Body of pancreas (tissue), 4 donors: ENCODE measurements at regions not wholly inside any gene's neighbourhood (a gene's known extent, or its start where the extent isn't known, plus 50 kb on each side); places are given as distances from the start of the nearest gene placed in this dataset.

Experiments
- ATAC-seq: fragments of 150-250 bp; one replicate; pipeline ENCODE4 v1.9.1; 2016
- DNase-seq, 4 donors: peaks; one replicate each; pipeline ENCODE4 v3.0.0-alpha.2; 2019
- H3K27ac ChIP-seq, 4 donors: fragments of 200-600 bp; sonication (generic); 1 replicate in 3 of 4; 2 replicates in 1 of 4; pipeline versions ENCODE4 v1.5.1 to v1.6.1; 2016 to 2019; ENCODE audit warnings: mild to moderate bottlenecking in 1 of 4, mixed read lengths in 1 of 4, moderate library complexity in 1 of 4
- H3K27me3 ChIP-seq, 2 donors: fragments of 200-600 bp; sonication (generic); one replicate each; pipeline ENCODE4 v1.6.0; 2016; ENCODE audit warnings: mild to moderate bottlenecking in 1 of 2
- H3K36me3 ChIP-seq, 2 donors: fragments of 200-600 bp; sonication (generic); replicated peaks in 1 of 2; 2 replicates each; pipeline ENCODE4 v1.5.1; 2016; ENCODE audit warnings: low read depth in 2 of 2; ENCODE audit not compliant: insufficient read depth in 1 of 2
- H3K4me1 ChIP-seq: fragments of 200-600 bp; sonication (generic); one replicate; pipeline ENCODE4 v1.6.0; 2016
- H3K4me3 ChIP-seq, 2 donors: fragments of 200-600 bp; sonication (generic); 1 replicate in 1 of 2; 2 replicates in 1 of 2; pipeline ENCODE4 v1.5.1; 2016 to 2019
- H3K9me3 ChIP-seq, 3 donors: fragments of 200-600 bp; sonication (generic); 1 replicate in 2 of 3; 2 replicates in 1 of 3; pipeline ENCODE4 v1.5.1; 2016
- POLR2A ChIP-seq, 3 donors: fragments of 450-650 bp; IDR thresholded peaks; one replicate each; pipeline ENCODE4 v1.6.1; 2016; ENCODE audit warnings: antibody characterized with exemption in 3 of 3, mild to moderate bottlenecking in 2 of 3
- WGBS, 2 donors: methylation state at CpG; one replicate each; pipeline ENCODE4 v1.1.5; 2017; 5-methylcytosine and 5-hydroxymethylcytosine counted together
- intact Hi-C: fragments of 100-400 bp; cut with DNase I; formaldehyde crosslinking; loops from one replicate; pipeline ENCODE4 v1.15.1; 2023
- TF ChIP-seq, protein P1 (sequence below), 7 experiments: fragments of 450-650 bp in 4 of 7; fragments of 200-600 bp in 3 of 7; sonication (generic) in 3 of 7; IDR thresholded peaks; one replicate each; pipeline ENCODE4 v1.5.1; 2016 to 2019; ENCODE audit warnings: antibody characterized with exemption in 7 of 7

DNA sequence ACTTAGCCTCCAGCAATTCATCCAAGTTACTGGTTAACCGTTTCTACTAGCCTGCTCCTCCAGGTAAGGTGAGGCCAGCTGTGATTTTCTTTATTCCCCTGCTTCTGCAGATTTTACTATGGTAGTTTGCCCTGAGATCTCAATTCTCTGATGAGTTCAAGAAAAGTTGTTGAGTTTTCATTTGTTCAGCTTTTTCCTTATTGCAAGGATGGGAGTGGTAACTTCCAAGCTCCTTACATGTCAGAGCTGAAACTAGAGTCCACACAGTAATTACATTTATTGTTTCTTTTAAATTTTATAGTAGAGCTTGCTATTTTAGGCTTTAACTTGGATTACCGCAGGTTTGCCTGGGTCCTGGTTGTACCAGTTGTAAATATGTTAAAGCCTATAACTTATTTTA lies 76.9 kb upstream of the ZRANB2 start:
- H3K27ac ChIP-seq: no peak overlapping the region
- WGBS, 2 donors: 75 to 78% methylated on average over 2 of the region's 2 CpGs
- intact Hi-C loops: no loop called here

DNA sequence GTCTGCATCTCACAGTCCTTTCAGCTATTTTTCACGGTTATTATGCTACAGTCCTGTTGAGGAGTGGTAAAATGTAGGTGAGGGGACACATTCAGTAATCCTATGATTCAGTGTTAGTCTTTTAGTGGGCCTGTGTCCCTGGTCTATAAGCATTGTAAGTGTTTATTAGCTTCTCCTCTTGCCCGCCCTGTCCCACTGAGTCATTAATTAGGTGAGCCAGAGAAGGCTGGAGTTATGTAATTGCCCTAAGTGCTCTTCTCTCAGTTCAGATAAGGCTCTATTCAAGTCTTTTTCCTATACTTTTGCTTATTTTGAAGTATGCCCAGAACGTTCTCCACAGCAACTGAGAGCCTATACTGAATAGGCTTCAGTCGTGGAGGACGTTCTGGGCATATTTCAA lies 76.3 kb upstream of the ZRANB2 start:
- Histone ChIP-seq H3K4me1 (peaks cover 5% of the 10 kb centered on the region), H3K9me3 (no peaks in the 10 kb centered on the region), H3K27ac (no peak overlapping the region), H3K36me3 (no peaks in the 10 kb centered on the region), H3K27me3 (no peaks in the 10 kb centered on the region), H3K4me3 (no peak overlapping the region)
- TF ChIP-seq, protein P1, sequence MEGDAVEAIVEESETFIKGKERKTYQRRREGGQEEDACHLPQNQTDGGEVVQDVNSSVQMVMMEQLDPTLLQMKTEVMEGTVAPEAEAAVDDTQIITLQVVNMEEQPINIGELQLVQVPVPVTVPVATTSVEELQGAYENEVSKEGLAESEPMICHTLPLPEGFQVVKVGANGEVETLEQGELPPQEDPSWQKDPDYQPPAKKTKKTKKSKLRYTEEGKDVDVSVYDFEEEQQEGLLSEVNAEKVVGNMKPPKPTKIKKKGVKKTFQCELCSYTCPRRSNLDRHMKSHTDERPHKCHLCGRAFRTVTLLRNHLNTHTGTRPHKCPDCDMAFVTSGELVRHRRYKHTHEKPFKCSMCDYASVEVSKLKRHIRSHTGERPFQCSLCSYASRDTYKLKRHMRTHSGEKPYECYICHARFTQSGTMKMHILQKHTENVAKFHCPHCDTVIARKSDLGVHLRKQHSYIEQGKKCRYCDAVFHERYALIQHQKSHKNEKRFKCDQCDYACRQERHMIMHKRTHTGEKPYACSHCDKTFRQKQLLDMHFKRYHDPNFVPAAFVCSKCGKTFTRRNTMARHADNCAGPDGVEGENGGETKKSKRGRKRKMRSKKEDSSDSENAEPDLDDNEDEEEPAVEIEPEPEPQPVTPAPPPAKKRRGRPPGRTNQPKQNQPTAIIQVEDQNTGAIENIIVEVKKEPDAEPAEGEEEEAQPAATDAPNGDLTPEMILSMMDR (IDR thresholded peaks at IDR 0.05): no peak
- no peak for TF ChIP-seq POLR2A (IDR thresholded peaks at IDR 0.05)
- intact Hi-C loops: no loop called here
- ATAC-seq: no peak
- WGBS, 2 donors: 54 to 78% methylated on average over 5 of the region's 5 CpGs
- no peak for DNase-seq

More for the DNA sequence above, 76.9 kb upstream of the ZRANB2 start:
- TF ChIP-seq POLR2A (IDR thresholded peaks at IDR 0.05): no peak
- TF ChIP-seq, protein P1 (IDR thresholded peaks at IDR 0.05): no peak
- Histone ChIP-seq H3K4me3 (no peak overlapping the region), H3K9me3 (no peaks in the 10 kb centered on the region), H3K36me3 (no peaks in the 10 kb centered on the region), H3K4me1 (peaks cover 5% of the 10 kb centered on the region), H3K27me3 (no peaks in the 10 kb centered on the region)
- ATAC-seq: no peak
- DNase-seq: no peak

DNA sequence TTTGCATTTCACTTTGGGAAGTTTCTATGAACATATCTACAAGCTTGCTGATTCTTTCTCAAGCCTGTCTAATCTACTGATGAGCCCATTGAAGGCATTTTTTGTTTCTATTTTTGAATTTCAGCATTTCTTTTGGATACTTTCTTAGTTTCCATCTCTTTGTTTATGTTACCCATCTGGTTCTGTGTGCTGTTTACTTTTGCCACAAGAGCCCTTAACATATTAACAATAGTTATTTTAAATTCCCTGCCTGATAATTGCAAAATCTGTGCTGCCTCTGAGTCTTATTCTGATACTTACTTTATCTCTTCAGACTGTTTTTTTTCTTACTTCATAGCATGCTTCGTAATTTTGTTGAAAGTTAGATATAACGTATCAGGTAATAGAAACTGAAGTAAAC lies 75.8 kb upstream of the ZRANB2 start:
- H3K36me3 ChIP-seq: no peaks in the 10 kb centered on the region
- TF ChIP-seq, protein P1 (IDR thresholded peaks at IDR 0.05): no peak
- no peak for TF ChIP-seq POLR2A (IDR thresholded peaks at IDR 0.05)
- H3K4me1 ChIP-seq: peaks cover 5% of the 10 kb centered on the region
- no peak overlapping the region for H3K27ac ChIP-seq
- no peak for DNase-seq
- WGBS, 2 donors: 63 to 70% methylated on average over 2 of the region's 2 CpGs
- H3K27me3 ChIP-seq: no peaks in the 10 kb centered on the region
- H3K9me3 ChIP-seq: no peaks in the 10 kb centered on the region
- no peak overlapping the region for H3K4me3 ChIP-seq
- ATAC-seq: no peak
- intact Hi-C loops: no loop called here

DNA sequence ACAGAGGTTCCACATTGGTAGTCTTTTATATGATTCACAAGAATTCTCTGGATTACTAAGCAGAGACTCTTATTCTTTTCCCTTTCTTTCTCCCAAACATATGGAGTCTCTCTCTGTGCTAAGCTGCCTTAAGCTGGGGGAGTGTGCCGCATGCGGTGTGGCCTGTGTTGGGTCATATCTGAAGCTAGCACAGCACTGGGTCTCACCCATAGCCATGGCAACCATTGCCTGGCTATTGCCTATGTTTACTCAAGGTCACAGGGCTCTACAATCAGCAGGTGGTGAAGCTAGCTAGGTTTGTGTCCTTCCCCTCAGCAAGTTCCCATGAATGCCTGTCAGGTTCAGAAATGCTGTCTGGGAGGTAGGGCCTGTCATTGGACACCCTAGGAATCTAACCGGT lies 73.6 kb upstream of the ZRANB2 start:
- 69 to 71% methylated on average over 3 of the region's 3 CpGs for WGBS, 2 donors
- no peaks in the 10 kb centered on the region for H3K36me3 ChIP-seq
- no peak overlapping the region for H3K4me3 ChIP-seq
- DNase-seq (peak in 3 of 4 donors; percentile 9 to 30 (median 28)), ATAC-seq (peak; percentile 35)
- no peaks in the 10 kb centered on the region for H3K9me3 ChIP-seq
- peaks cover 5% of the 10 kb centered on the region for H3K4me1 ChIP-seq
- TF ChIP-seq, protein P1 (IDR thresholded peaks at IDR 0.05): no peak
- H3K27ac ChIP-seq: no peak overlapping the region
- H3K27me3 ChIP-seq: no peaks in the 10 kb centered on the region
- intact Hi-C loops: no loop called here

DNA sequence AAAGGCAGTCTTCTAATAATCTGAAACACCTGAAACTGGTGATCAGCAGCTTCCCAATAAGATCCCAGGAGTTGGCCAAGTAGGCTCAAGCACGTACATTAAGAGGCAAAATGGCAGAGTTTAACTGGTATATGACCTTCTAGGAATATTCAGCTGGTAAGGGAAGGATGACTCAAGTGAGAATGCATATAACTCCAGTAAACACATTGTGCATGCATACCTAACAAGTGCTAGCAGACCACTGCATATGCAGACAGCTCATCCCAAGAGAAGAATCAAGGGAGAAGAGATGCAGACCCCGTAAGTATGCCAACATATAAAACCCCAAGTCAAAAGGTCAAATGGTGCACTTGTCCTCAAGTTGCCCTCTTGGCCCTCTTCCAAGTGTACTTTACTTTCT lies 73.0 kb upstream of the ZRANB2 start:
- TF ChIP-seq, protein P1 (IDR thresholded peaks at IDR 0.05): no peak
- intact Hi-C loops: no loop called here
- DNase-seq: no peak
- peaks cover 5% of the 10 kb centered on the region for H3K4me1 ChIP-seq
- WGBS, 2 donors: 79 to 86% methylated on average over 2 of the region's 2 CpGs
- H3K27ac ChIP-seq: no peak overlapping the region
- no peaks in the 10 kb centered on the region for H3K27me3 ChIP-seq
- no peaks in the 10 kb centered on the region for H3K36me3 ChIP-seq
- no peak overlapping the region for H3K4me3 ChIP-seq
- H3K9me3 ChIP-seq: no peaks in the 10 kb centered on the region
- ATAC-seq: no peak
